H9 (cell line): ENCODE measurements at regions not wholly inside any gene's neighbourhood (a gene's known extent, or its start where the extent isn't known, plus 50 kb on each side); places are given as distances from the start of the nearest gene placed in this dataset.

Source experiments
- DNase-seq: peaks from one replicate; pipeline ENCODE4 v3.0.0-alpha.2; 2017
- H2AFZ ChIP-seq: one replicate; pipeline ENCODE4 v1.6.1; 2013; ENCODE audit warnings: mild to moderate bottlenecking, low read length, control low read depth, moderate library complexity
- H2AK5ac ChIP-seq: 2 replicates; pipeline ENCODE4 v1.6.1; 2013; ENCODE audit warnings: low read length, control low read depth, mixed read lengths; ENCODE audit not compliant: insufficient read length
- H2BK120ac ChIP-seq: one replicate; pipeline ENCODE4 v1.6.1; 2013; ENCODE audit warnings: low read depth, mild to moderate bottlenecking, low read length, control low read depth, inconsistent platforms; ENCODE audit not compliant: poor library complexity, severe bottlenecking
- H2BK12ac ChIP-seq: 2 replicates; pipeline ENCODE4 v1.6.1; 2013; ENCODE audit warnings: low read length, control low read depth, mixed read lengths, low read depth; ENCODE audit not compliant: insufficient read length
- H2BK15ac ChIP-seq: 2 replicates; pipeline ENCODE4 v1.6.1; 2013; ENCODE audit warnings: low read depth, low read length, control low read depth
- H2BK20ac ChIP-seq: one replicate; pipeline ENCODE4 v1.6.1; 2013; ENCODE audit warnings: low read depth, mild to moderate bottlenecking, low read length, control low read depth, inconsistent platforms; ENCODE audit not compliant: poor library complexity, severe bottlenecking
- H2BK5ac ChIP-seq: 2 replicates; pipeline ENCODE4 v1.6.1; 2013; ENCODE audit warnings: low read length, control low read depth, mixed read lengths; ENCODE audit not compliant: insufficient read length
- H3K14ac ChIP-seq: 2 replicates; pipeline ENCODE4 v1.6.1; 2013; ENCODE audit warnings: low read length, control low read depth; ENCODE audit not compliant: insufficient read depth
- H3K18ac ChIP-seq: 2 replicates; pipeline ENCODE4 v1.6.1; 2013; ENCODE audit warnings: low read depth, mild to moderate bottlenecking, mixed read lengths, low read length, control low read depth; ENCODE audit not compliant: insufficient read length
- H3K23ac ChIP-seq: 2 replicates; pipeline ENCODE4 v1.6.1; 2013; ENCODE audit warnings: low read length, control low read depth, mixed read lengths, low read depth; ENCODE audit not compliant: insufficient read length
- H3K23me2 ChIP-seq: 2 replicates; pipeline ENCODE4 v1.6.1; 2013; ENCODE audit warnings: low read depth, mild to moderate bottlenecking, mixed read lengths, low read length, control low read depth; ENCODE audit not compliant: insufficient read length, poor library complexity, severe bottlenecking
- H3K27ac ChIP-seq: 2 replicates; pipeline ENCODE4 v1.5.1; 2013; ENCODE audit warnings: low read length, control low read depth, mixed read lengths, low read depth; ENCODE audit not compliant: insufficient read length
- H3K27me3 ChIP-seq: 2 replicates; pipeline ENCODE4 v1.6.1; 2013; ENCODE audit warnings: low read length, control low read depth, inconsistent platforms; ENCODE audit not compliant: insufficient read depth
- H3K4ac ChIP-seq: 2 replicates; pipeline ENCODE4 v1.6.1; 2013; ENCODE audit warnings: low read depth, mild to moderate bottlenecking, control low read depth, inconsistent platforms, low read length, moderate library complexity
- H3K4me1 ChIP-seq: 2 replicates; pipeline ENCODE4 v1.6.1; 2013; ENCODE audit warnings: low read length, control low read depth, inconsistent platforms; ENCODE audit not compliant: insufficient read depth
- H3K4me2 ChIP-seq: 2 replicates; pipeline ENCODE4 v1.6.1; 2013; ENCODE audit warnings: low read length, control low read depth, mixed read lengths; ENCODE audit not compliant: insufficient read length, insufficient read depth
- H3K56ac ChIP-seq: 2 replicates; pipeline ENCODE4 v1.6.1; 2013; ENCODE audit warnings: low read depth, mild to moderate bottlenecking, mixed read lengths, low read length, control low read depth; ENCODE audit not compliant: insufficient read length
- H3K79me1 ChIP-seq: 2 replicates; pipeline ENCODE4 v1.6.1; 2013; ENCODE audit warnings: low read depth, mild to moderate bottlenecking, moderate library complexity, low read length, control low read depth, inconsistent platforms; ENCODE audit not compliant: insufficient read depth, poor library complexity, severe bottlenecking
- H3K79me2 ChIP-seq: 2 replicates; pipeline ENCODE4 v1.6.1; 2013; ENCODE audit warnings: low read length, control low read depth, inconsistent platforms; ENCODE audit not compliant: insufficient read depth
- H3K9ac ChIP-seq: 2 replicates; pipeline ENCODE4 v1.6.1; 2013; ENCODE audit warnings: low read length, control low read depth, mixed read lengths; ENCODE audit not compliant: insufficient read length; ENCODE audit errors: extremely low read depth
- H3K9me3 ChIP-seq: one replicate; pipeline ENCODE4 v1.6.1; 2013; ENCODE audit warnings: low read depth, low read length, inconsistent platforms; ENCODE audit not compliant: control insufficient read depth
- H3T11ph ChIP-seq: one replicate; pipeline ENCODE4 v1.6.1; 2013; ENCODE audit warnings: mild to moderate bottlenecking, low read length, control low read depth, inconsistent platforms
- H4K20me1 ChIP-seq: one replicate; pipeline ENCODE4 v1.6.1; 2013; ENCODE audit not compliant: control insufficient read depth, insufficient read length, insufficient read depth
- H4K5ac ChIP-seq: 2 replicates; pipeline ENCODE4 v1.6.1; 2013; ENCODE audit warnings: low read depth, mild to moderate bottlenecking, mixed read lengths, low read length, control low read depth; ENCODE audit not compliant: insufficient read length
- H4K8ac ChIP-seq: replicated peaks from 2 replicates; pipeline ENCODE4 v1.6.1; 2013; ENCODE audit warnings: low read length, control low read depth, mixed read lengths, low read depth; ENCODE audit not compliant: insufficient read length
- H4K91ac ChIP-seq: 2 replicates; pipeline ENCODE4 v1.6.1; 2013; ENCODE audit warnings: low read depth, mild to moderate bottlenecking, moderate library complexity, mixed read lengths, low read length, control low read depth; ENCODE audit not compliant: insufficient read length
- H3K27ac Mint-ChIP-seq, 3 experiments: 2 replicates in 2 of 3; 3 replicates in 1 of 3; pipeline ENCODE4 v1.8.0; 2020 to 2021; ENCODE audit warnings: mixed read lengths in 3 of 3, mild to moderate bottlenecking in 1 of 3, moderate library complexity in 1 of 3
- H3K27me3 Mint-ChIP-seq: 2 replicates; pipeline ENCODE4 v1.8.0; 2021; ENCODE audit warnings: low read depth, mild to moderate bottlenecking, moderate library complexity, mixed read lengths
- H3K36me3 Mint-ChIP-seq, 3 experiments: 2 replicates in 2 of 3; 3 replicates in 1 of 3; pipeline ENCODE4 v1.8.0; 2020 to 2021; ENCODE audit warnings: low read depth in 3 of 3, mixed read lengths in 3 of 3; ENCODE audit not compliant: insufficient read depth in 1 of 3
- H3K4me1 Mint-ChIP-seq, 2 experiments: 2 replicates each; pipeline ENCODE4 v1.8.0; 2020; ENCODE audit warnings: mixed read lengths in 2 of 2
- H3K4me3 Mint-ChIP-seq, 2 experiments: 2 replicates in 1 of 2; 3 replicates in 1 of 2; pipeline ENCODE4 v1.8.0; 2020 to 2021; ENCODE audit warnings: mild to moderate bottlenecking in 2 of 2, mixed read lengths in 2 of 2, moderate library complexity in 1 of 2
- H3K9me3 Mint-ChIP-seq, 2 experiments: 2 replicates in 1 of 2; 3 replicates in 1 of 2; pipeline ENCODE4 v1.8.0; 2020; ENCODE audit warnings: mild to moderate bottlenecking in 2 of 2, mixed read lengths in 2 of 2, moderate library complexity in 1 of 2
- CTCF ChIP-seq: fragments of 200-600 bp; sonication (generic); conservative IDR thresholded peaks from 3 replicates; pipeline ENCODE4 v1.8.0; 2021; ENCODE audit warnings: antibody characterized with exemption, mild to moderate bottlenecking
- WGBS: extraction: QIAGEN DNeasy Blood & Tissue Kit; methylation state at CpG from one replicate; pipeline ENCODE4 v1.1.7; 2013; ENCODE audit warnings: missing lambda C conversion rate, low lambda C conversion rate, mixed read lengths; ENCODE audit not compliant: insufficient read length; ENCODE audit errors: extremely low coverage; 5-methylcytosine and 5-hydroxymethylcytosine counted together

- TF ChIP-seq CTCF: no peak
- H3K36me3 Mint-ChIP-seq: no peaks in the 10 kb centered on the region
- Histone ChIP-seq H2BK5ac (no peak overlapping the region), H3K27me3 (no peaks in the 10 kb centered on the region), H3K79me2 (no peaks in the 10 kb centered on the region), H2AK5ac (no peak overlapping the region), H3K23me2 (no peaks in the 10 kb centered on the region), H3K4me1 (no peaks in the 10 kb centered on the region), H2AFZ (no peak overlapping the region), H2BK15ac (no peak overlapping the region), H4K20me1 (no peaks in the 10 kb centered on the region), H3K23ac (no peak overlapping the region), H4K5ac (no peak overlapping the region), H3K4ac (no peak overlapping the region), H3K18ac (no peak overlapping the region), H3K56ac (no peak overlapping the region), H3K14ac (no peak overlapping the region), H3K9ac (no peak overlapping the region), H2BK20ac (no peak overlapping the region), H3K79me1 (no peaks in the 10 kb centered on the region), H3K27ac (no peak overlapping the region), H3K9me3 (no peaks in the 10 kb centered on the region), H3K4me2 (no peak overlapping the region), H3T11ph (no peak overlapping the region), H2BK12ac (no peak overlapping the region), H2BK120ac (no peak overlapping the region), H4K8ac (no peak overlapping the region), H4K91ac (no peak overlapping the region)
- H3K4me1 Mint-ChIP-seq: peaks cover 31 to 67% of the 10 kb centered on the region in 2 experiments
- no peak overlapping the region for H3K4me3 Mint-ChIP-seq
- peaks cover 10% of the 10 kb centered on the region for H3K27me3 Mint-ChIP-seq
- H3K27ac Mint-ChIP-seq: peak overlapping the region in 1 of 3 experiments; percentile 49; a peak in 2 of 7 replicates
- WGBS: no CpG with 5 or more reads among the region's 8 CpGs
- H3K9me3 Mint-ChIP-seq: no peaks in the 10 kb centered on the region; a peak in 1 of 5 replicates
- DNase-seq: no peak
Measured at GRCh38 chr1:22245726-22246125, 102.8 kb upstream of the WNT4 start.
